HG03469 (cell line): ENCODE measurements at regions not wholly inside any gene's neighbourhood (a gene's known extent, or its start where the extent isn't known, plus 50 kb on each side); places are given as distances from the start of the nearest gene placed in this dataset.
A peak's percentile ranks its signal among the peaks of the same experiment; 100 is the strongest.
"Not testable (repeated sequence)": the region's sequence is repeated elsewhere in the genome, so short reads cannot be mapped to it uniquely, and the experiment has no call there.

ENCODE experiments used
- ATAC-seq: cut with Tn5 transposase; IDR thresholded peaks from one replicate; pipeline ENCODE4 v1.9.1; 2021; ENCODE audit warnings: mild to moderate bottlenecking, moderate library complexity, moderate number of reproducible peaks; ENCODE audit not compliant: unreplicated experiment

GRCh38 chr9:61817127-61817705 is 627.4 kb downstream of the SPATA31A7 start:
- ATAC-seq: not testable (repeated sequence)

GRCh38 chr9:61853624-61854259 is 663.9 kb downstream of the SPATA31A7 start:
- peak; percentile 74 for ATAC-seq

- not testable (repeated sequence) for ATAC-seq
These were observed 664.4 kb downstream of the SPATA31A7 start for GRCh38 chr9:61854260-61854640.

DNA sequence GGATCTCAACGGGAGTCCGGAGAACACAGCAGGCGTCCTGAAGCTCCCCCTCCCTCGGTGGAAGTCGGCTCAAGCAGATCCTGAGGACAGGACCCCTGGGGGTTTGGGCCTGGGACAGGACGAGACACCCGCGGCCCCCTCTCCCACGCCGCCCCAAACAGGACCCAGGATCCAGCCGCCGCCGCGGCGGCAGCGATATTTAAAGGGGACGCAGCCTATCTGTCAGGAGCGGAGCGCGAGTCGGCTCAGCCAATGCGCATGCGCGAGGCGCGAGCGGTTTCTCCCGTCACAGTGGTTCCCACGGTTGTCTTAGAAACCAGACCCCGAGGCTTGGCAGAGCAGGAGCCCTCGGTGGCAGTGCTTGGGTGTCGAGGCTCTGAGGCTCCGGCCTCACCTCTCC is 666.4 kb downstream of the SPATA31A7 start:
- not testable (repeated sequence) for ATAC-seq

GRCh38 chr9:61856858-61857453 is 667.1 kb downstream of the SPATA31A7 start:
- not testable (repeated sequence) for ATAC-seq

- ATAC-seq: peak; percentile 83
These were observed 668.0 kb downstream of the SPATA31A7 start for GRCh38 chr9:61857709-61858351.

DNA sequence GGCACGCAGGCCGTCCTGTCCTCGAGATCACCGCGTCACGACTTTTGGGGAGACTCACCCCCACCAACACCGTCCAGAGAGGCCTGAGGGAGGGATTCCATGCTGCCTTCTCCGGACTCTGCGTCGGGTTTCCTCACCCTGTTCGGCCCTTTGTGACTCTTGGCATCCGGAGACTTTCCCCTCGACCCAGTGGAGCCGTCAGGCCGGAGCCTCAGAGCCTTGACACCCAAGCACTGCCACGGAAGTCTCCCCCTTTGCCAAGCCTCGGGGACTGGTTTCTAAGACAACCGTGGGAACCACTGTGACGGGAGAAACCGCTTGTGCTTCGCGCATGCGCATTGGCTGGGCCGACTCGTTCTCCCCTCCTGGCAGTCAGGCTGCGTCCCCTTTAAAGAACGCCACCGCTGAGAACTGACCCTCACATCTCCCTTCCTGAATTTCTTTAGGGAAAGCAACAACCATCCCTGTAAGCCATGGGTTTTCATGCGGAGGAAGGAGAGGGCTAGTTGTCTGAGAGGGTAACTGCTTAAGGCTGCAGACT is 672.7 kb downstream of the SPATA31A7 start:
- ATAC-seq: not testable (repeated sequence)

- not testable (repeated sequence) for ATAC-seq
These were observed 674.6 kb downstream of the SPATA31A7 start for GRCh38 chr9:61864463-61864862.

- not testable (repeated sequence) for ATAC-seq
These were observed 679.1 kb downstream of the SPATA31A7 start for GRCh38 chr9:61868965-61869364.

DNA sequence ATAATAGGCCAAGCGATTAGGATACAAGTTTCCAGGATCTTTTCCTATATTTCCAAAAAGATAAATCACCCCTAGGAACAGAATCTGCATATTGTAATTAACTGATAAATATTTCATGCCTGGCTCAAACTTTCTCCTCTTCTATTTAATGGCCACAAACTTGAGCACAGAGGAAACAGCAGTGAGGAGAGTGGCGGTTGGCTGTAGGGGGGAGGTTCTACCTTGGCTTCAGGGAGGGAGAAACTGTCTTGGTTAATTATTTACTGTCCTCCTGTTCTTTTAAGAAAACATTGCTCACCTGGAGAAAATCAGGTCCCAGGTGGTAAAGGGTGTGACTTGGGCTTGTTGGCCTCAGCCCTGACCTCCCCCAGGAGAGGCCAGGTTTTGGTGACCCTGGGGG is 682.5 kb downstream of the SPATA31A7 start:
- not testable (repeated sequence) for ATAC-seq
